Neuron (in vitro differentiated cells): ENCODE measurements at regions not wholly inside any gene's neighbourhood (a gene's known extent, or its start where the extent isn't known, plus 50 kb on each side); places are given as distances from the start of the nearest gene placed in this dataset.

Source experiments
- H2AFZ ChIP-seq: one replicate; pipeline ENCODE4 v1.6.1; 2013; ENCODE audit warnings: low read depth, mild to moderate bottlenecking, inconsistent platforms, low read length, moderate library complexity
- H3K27me3 ChIP-seq: one replicate; pipeline ENCODE4 v1.6.1; 2013; ENCODE audit warnings: low read length; ENCODE audit not compliant: insufficient read depth
- H3K36me3 ChIP-seq: one replicate; pipeline ENCODE4 v1.6.1; 2013; ENCODE audit warnings: low read length; ENCODE audit not compliant: insufficient read depth
- H3K4me1 ChIP-seq: one replicate; pipeline ENCODE4 v1.6.1; 2013; ENCODE audit warnings: low read length; ENCODE audit not compliant: insufficient read depth
- H3K4me3 ChIP-seq: 2 replicates; pipeline ENCODE4 v1.5.1; 2013; ENCODE audit warnings: mild to moderate bottlenecking, low read length, moderate library complexity
- H3K9me3 ChIP-seq: one replicate; pipeline ENCODE4 v1.6.1; 2013; ENCODE audit warnings: low read length

DNA sequence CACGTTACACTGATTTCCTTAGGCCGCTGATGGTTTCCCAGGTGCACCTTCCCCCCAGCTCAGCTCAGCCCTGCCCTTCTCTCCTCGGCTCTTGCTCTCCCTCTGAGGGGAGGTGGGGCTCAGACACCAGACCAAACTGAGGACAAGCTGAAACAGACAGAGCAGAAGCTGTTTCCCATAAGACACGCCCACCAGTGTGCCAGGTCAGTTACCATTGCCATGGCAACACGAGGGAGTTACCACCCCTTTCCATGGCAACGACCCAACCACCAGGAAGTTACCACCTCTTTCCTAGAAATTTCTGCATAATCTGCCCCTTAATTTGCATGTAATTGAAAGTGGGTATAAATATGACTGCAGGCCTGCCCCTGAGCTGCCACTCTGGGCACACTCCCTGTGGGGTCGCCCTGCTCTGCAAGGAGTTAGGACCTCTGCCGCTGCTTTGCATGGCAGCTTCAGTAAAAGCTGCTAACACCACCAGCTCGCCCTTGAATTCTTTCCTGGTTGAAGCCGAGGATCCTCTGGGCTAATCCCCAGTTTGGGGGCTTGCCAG is 120.9 kb upstream of the SMIM21 start:
- no peak overlapping the region for H3K4me3 ChIP-seq

DNA sequence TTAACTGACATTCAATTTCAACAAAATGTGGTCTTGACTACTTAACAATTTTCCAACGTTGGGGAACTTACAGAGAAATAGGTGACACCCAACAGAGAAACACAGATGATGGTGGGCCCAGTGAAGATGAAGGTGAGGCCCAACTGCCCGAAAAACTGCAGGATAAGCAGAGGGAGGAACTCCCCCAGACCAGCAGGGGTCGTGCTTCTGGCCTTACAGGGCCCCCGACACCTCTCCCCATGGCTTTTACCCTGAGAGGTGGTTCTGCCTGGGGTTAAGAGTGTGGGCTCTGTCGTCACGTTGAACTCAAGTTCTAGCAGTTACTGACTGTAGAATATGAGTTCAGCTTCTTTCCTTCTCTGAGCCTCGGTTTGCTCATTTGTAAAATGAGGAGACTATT is 119.5 kb upstream of the SMIM21 start:
- no peak overlapping the region for H3K4me3 ChIP-seq
- H3K4me1 ChIP-seq = peaks cover 9% of the 10 kb centered on the region
- no peaks in the 10 kb centered on the region for H3K9me3 ChIP-seq
- H3K27me3 ChIP-seq = no peaks in the 10 kb centered on the region
- no peaks in the 10 kb centered on the region for H3K36me3 ChIP-seq
- H2AFZ ChIP-seq = no peak overlapping the region

More for the DNA sequence above, 120.9 kb upstream of the SMIM21 start:
- no peaks in the 10 kb centered on the region for H3K27me3 ChIP-seq
- H3K36me3 ChIP-seq = no peaks in the 10 kb centered on the region
- H3K4me1 ChIP-seq = peaks cover 9% of the 10 kb centered on the region
- no peaks in the 10 kb centered on the region for H3K9me3 ChIP-seq
- no peak overlapping the region for H2AFZ ChIP-seq

DNA sequence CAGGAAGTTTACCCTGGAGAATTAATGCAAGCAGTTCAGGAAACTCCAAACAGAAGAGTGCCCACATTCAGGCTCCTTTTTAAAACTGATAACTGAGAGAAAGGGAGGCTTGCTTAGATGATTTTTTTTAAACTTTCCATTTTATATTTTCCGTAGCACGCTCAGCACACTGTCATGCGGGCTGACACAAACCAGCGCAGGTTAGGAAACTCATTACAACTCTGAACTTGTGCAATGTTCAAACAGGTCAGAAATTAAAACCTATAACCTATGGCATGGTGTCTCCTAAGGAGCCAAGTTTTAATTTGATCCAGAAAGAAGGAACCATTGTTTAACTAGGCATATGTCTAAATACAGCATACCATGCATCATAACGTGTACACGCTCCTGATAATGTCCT is 117.7 kb upstream of the SMIM21 start:
- H2AFZ ChIP-seq = no peak overlapping the region
- H3K27me3 ChIP-seq = no peaks in the 10 kb centered on the region
- H3K9me3 ChIP-seq = no peaks in the 10 kb centered on the region
- no peak overlapping the region for H3K4me3 ChIP-seq
- peaks cover 9% of the 10 kb centered on the region for H3K4me1 ChIP-seq
- H3K36me3 ChIP-seq = no peaks in the 10 kb centered on the region

DNA sequence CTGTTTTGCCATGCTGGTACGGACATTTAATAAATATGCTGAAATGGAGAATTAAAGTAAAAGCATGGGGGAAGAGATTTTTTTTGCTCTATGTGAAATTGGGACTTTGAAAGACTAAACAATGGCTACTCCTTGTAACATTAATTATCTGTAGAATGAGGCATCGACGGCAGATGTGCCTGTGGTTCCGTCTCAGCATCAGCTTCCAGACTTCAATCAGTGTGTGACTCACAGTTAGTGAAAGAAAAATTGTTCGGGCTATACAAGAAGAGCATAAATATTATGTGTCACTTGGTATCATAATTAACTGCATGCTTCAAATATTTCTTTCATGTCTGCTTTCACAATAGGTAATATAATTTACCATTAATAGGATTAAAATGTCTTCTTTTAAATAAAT is 117.0 kb upstream of the SMIM21 start:
- Histone ChIP-seq H3K36me3 (no peaks in the 10 kb centered on the region), H3K27me3 (no peaks in the 10 kb centered on the region), H3K9me3 (no peaks in the 10 kb centered on the region), H2AFZ (no peak overlapping the region), H3K4me1 (peaks cover 9% of the 10 kb centered on the region), H3K4me3 (no peak overlapping the region)

DNA sequence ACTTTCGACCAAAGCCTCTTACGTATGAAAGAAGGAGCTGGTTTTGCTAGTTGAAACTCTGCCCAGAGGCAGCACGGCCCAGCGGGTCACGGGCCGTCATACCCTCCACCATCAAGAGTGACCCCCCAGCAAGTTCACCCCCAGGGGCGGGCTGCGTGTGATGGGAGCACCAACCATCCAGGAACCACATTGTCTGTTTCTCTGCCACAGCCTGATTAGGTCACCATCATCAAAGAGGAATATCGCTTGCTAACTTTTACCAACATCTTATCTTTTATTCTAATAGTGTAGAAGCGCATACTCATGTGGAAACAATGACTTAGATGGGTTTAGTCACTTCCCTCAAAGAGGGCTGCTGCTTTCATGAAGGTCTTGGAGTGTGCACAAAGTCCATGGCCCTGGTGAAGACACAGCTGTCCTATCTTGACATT is 116.6 kb upstream of the SMIM21 start:
- Histone ChIP-seq H3K36me3 (no peaks in the 10 kb centered on the region), H3K4me3 (no peak overlapping the region), H3K27me3 (no peaks in the 10 kb centered on the region), H3K9me3 (no peaks in the 10 kb centered on the region), H2AFZ (no peak overlapping the region), H3K4me1 (peaks cover 9% of the 10 kb centered on the region)

DNA sequence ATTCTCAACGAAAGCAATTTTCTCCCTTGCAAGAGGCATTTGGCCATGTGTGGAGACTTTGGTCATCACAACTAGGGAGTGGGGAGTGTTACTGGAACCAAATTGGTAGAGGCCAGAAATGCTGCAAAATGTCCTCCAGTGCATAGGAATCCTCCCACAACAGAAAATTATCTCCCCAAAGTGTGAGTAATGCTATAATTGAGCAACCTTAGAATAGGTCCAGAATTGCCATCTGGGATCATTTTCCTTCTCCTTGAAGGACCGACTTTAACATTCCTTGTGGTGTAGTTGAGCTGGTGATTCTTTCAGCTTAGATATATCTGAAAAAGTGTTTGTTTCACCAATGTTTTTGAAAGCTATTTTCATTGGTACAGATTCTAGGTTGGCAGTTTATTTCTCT is 111.2 kb upstream of the SMIM21 start:
- Histone ChIP-seq H3K9me3 (no peaks in the 10 kb centered on the region), H3K4me1 (no peaks in the 10 kb centered on the region), H2AFZ (no peak overlapping the region), H3K36me3 (no peaks in the 10 kb centered on the region), H3K27me3 (no peaks in the 10 kb centered on the region), H3K4me3 (no peak overlapping the region)

DNA sequence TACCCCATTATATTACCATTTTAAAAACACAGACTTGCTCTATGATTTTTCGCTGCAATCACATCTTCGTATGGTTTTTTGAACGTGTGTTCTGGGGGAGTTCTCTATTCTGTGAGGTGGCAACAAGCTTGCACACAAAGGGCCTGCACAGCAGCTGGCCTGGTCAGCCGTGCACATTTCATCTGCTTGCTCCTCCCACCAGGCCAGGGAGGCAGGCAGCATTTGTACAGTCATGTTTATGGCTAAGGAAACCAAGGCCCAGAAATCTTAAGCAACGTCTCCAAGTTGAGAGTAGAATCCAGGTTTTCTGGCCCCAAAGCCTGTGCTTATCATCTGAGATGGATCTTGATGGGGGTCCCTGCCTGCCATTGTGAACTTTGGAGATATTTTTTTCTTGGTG is 106.4 kb upstream of the SMIM21 start:
- Histone ChIP-seq H3K9me3 (no peaks in the 10 kb centered on the region), H3K4me3 (no peak overlapping the region), H3K36me3 (no peaks in the 10 kb centered on the region), H3K27me3 (no peaks in the 10 kb centered on the region), H2AFZ (no peak overlapping the region), H3K4me1 (no peaks in the 10 kb centered on the region)

DNA sequence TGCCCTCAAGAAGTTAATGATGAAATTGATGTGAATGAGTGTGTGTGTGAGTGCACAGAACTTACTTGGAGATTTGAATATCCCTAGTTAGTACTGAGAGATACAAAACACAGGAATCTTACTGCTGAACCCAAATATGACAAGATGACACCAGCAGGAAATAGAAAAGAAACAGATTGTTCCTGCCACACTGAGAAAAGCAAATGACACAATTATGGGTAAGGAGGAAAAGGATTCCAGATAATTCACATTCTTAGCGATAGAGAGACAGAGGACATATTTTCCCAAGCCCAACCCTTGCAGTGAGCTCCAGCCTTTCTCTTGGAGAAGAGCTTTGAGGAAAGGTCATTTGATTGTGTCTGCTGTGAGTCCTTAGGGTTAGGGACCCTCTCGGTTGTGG is 105.7 kb upstream of the SMIM21 start:
- Histone ChIP-seq H2AFZ (no peak overlapping the region), H3K27me3 (no peaks in the 10 kb centered on the region), H3K4me3 (no peak overlapping the region), H3K9me3 (no peaks in the 10 kb centered on the region), H3K36me3 (no peaks in the 10 kb centered on the region), H3K4me1 (no peaks in the 10 kb centered on the region)

DNA sequence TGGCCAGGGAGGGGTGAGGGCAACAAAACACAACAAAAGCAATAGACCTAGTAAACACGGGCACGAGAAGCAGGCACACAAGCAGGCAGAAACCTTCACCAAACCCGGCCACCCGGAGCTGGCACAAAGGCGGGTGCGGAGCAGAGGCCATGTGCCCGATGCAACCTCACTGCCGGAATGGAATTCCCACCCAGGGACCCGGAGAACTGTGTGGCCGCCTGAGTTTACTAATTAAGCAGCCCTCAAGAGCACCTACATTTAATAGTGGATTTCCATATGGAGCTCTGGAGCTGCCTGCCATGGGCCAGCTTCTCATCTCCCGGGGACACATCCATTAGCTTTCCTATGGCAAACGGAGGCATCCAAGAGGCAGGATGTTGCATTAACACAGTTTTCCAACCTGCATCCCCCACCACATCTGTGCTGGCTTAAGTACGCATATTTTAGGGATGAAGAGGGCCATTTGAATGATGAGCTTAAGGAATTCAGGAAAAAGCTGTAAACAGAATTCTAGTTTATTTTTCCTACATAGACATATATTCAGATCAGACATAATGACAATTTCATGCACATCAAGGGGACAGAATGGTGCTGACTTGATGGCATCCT is 104.5 kb upstream of the SMIM21 start:
- no peaks in the 10 kb centered on the region for H3K27me3 ChIP-seq
- H3K4me1 ChIP-seq = no peaks in the 10 kb centered on the region
- no peaks in the 10 kb centered on the region for H3K36me3 ChIP-seq
- no peak overlapping the region for H3K4me3 ChIP-seq
- no peaks in the 10 kb centered on the region for H3K9me3 ChIP-seq
- no peak overlapping the region for H2AFZ ChIP-seq

DNA sequence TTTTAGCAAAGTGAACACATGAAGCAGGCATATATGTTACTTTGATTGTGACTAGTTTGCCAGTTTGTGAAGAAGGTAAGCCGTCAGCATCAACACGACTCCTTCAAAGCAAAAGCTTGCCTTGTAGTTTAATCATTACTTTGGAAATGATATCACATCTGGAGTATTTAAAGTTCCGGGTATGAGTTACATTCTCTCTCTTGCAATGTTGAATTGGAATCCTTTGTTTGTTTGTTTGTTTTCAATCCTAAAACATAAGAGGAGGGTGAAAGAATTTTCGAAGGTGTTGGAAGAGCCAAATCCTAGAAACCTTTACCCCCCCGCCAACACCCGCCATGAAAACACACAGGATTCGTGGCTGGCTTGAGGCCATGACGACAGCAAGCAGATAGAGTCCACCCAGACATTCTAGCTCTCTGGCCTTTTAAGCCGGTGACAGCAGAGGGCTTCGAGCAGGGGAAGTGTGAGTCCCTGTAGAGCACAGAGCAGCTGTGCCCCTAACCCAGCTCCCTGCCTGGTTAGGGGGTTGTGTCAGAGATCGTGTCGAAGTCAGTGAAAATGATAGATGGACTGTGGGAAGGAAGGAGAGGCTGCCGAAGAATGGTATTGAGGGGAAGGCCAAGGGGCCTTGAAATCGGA is 103.8 kb upstream of the SMIM21 start:
- Histone ChIP-seq H3K4me1 (no peaks in the 10 kb centered on the region), H2AFZ (no peak overlapping the region), H3K4me3 (no peak overlapping the region), H3K9me3 (no peaks in the 10 kb centered on the region), H3K27me3 (no peaks in the 10 kb centered on the region), H3K36me3 (no peaks in the 10 kb centered on the region)

DNA sequence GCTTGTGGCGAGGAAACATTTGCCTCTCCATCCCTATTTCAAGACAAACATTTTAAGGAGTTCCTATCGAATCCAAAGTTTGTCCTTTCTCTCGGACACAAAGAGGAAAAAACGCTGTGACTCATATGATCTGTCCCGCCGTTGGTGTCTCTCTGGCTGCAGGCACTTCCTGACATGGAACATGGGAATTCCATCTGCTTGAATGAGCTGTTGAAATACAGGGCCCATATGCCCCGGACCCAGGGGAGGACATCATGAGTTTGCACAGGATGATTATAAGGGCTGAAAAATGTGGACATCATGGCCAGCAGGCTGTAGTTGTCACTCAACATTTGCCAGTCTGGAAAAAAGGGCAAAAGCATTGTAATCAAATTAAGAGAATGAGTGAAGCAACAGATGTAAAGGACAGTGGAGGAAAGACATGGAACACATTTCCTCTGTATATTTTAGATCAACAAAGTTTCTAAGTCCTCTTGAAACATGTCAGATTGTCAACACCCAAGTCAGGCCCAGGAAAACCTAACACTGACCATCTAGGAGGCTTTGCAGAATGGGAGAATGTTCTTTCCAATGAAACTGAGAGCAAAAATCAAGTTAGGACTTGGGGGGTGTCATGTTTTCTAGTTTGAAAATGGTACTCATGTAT is 103.2 kb upstream of the SMIM21 start:
- Histone ChIP-seq H3K36me3 (no peaks in the 10 kb centered on the region), H3K9me3 (no peaks in the 10 kb centered on the region), H2AFZ (no peak overlapping the region), H3K4me1 (no peaks in the 10 kb centered on the region), H3K27me3 (no peaks in the 10 kb centered on the region), H3K4me3 (no peak overlapping the region)

DNA sequence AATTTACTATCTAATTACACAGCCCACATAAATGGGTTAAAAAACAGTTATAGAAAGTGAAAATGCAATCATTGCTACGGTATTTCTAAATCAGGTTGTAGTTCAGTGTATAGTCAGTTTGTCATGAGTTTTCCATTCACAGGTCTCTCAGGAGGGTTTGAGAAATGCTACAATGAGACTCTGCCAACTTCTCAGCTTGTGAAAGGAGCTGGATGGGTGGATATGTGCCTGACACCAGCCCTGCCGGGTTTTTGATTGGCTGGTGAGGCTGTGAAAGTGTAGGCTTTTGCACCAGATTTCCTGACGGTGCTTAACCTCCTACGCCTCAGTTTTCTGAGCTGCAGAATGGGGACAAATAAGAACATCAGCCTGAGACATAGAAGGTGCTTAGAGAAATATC is 102.6 kb upstream of the SMIM21 start:
- no peaks in the 10 kb centered on the region for H3K9me3 ChIP-seq
- no peak overlapping the region for H3K4me3 ChIP-seq
- no peaks in the 10 kb centered on the region for H3K27me3 ChIP-seq
- H3K4me1 ChIP-seq = no peaks in the 10 kb centered on the region
- H2AFZ ChIP-seq = no peak overlapping the region
- no peaks in the 10 kb centered on the region for H3K36me3 ChIP-seq

DNA sequence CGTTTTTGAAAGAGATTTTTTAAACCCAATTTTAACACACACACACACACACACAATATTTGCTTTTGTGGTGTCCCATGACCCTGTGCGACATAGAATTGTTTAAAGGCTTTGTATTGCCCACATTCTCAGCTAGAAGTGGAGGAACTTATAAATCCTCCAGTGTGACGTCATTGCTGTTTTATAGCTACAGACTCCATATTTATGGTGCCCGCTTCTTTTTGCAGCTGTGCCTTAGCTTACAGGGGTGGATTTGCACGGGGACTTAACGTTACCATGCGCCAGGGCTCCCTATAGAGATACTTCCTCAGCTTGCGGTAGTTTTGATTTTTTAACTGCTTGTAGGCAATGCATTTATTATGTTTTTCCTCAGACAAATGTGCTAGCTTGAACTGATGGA is 101.9 kb upstream of the SMIM21 start:
- no peak overlapping the region for H2AFZ ChIP-seq
- H3K27me3 ChIP-seq = no peaks in the 10 kb centered on the region
- no peak overlapping the region for H3K4me3 ChIP-seq
- no peaks in the 10 kb centered on the region for H3K9me3 ChIP-seq
- H3K36me3 ChIP-seq = no peaks in the 10 kb centered on the region
- H3K4me1 ChIP-seq = no peaks in the 10 kb centered on the region
